OCI-LY1 (cell line): ENCODE measurements at regions not wholly inside any gene's neighbourhood (a gene's known extent, or its start where the extent isn't known, plus 50 kb on each side); places are given as distances from the start of the nearest gene placed in this dataset.

Experiments
- H2AFZ ChIP-seq: fragments of 200-600 bp; sonication (generic), shearing (Covaris generic); 2 replicates; pipeline ENCODE4 v1.6.0; 2014; ENCODE audit warnings: antibody characterized with exemption, mild to moderate bottlenecking, low read length
- H3F3A ChIP-seq: fragments of 200-600 bp; sonication (generic), shearing (Covaris generic); 2 replicates; pipeline ENCODE4 v1.6.0; 2014; ENCODE audit warnings: mild to moderate bottlenecking, antibody characterized with exemption, low read length, moderate library complexity; ENCODE audit not compliant: insufficient read depth
- H3K27ac ChIP-seq: fragments of 200-600 bp; sonication (generic); 2 replicates; pipeline ENCODE4 v1.5.1; 2014; ENCODE audit warnings: low read length, mixed run types, mild to moderate bottlenecking, low read depth; ENCODE audit not compliant: poor library complexity, severe bottlenecking
- H3K27me3 ChIP-seq: fragments of 200-600 bp; sonication (generic); 2 replicates; pipeline ENCODE4 v1.6.0; 2014; ENCODE audit warnings: antibody characterized with exemption, mild to moderate bottlenecking, low read length, moderate library complexity; ENCODE audit not compliant: insufficient read depth
- H3K36me3 ChIP-seq: fragments of 200-600 bp; sonication (generic); 2 replicates; pipeline ENCODE4 v1.6.1; 2014; ENCODE audit warnings: mild to moderate bottlenecking, antibody characterized with exemption, low read length, moderate library complexity, mixed read lengths; ENCODE audit not compliant: insufficient read depth
- H3K4me1 ChIP-seq: fragments of 200-600 bp; sonication (generic); 2 replicates; pipeline ENCODE4 v1.5.1; 2014; ENCODE audit warnings: mild to moderate bottlenecking, low read length, moderate library complexity; ENCODE audit not compliant: insufficient read depth, severe bottlenecking
- H3K4me2 ChIP-seq: fragments of 200-600 bp; sonication (generic), shearing (Covaris generic); 2 replicates; pipeline ENCODE4 v1.6.1; 2014; ENCODE audit warnings: low read length
- H3K4me3 ChIP-seq: fragments of 200-600 bp; sonication (generic); 2 replicates; pipeline ENCODE4 v1.5.1; 2014; ENCODE audit warnings: low read length, low read depth, mild to moderate bottlenecking, mixed read lengths; ENCODE audit not compliant: poor library complexity, severe bottlenecking
- H3K79me2 ChIP-seq: fragments of 200-600 bp; shearing (Covaris generic); 2 replicates; pipeline ENCODE4 v1.6.1; 2016; ENCODE audit warnings: mixed run types, low read length, mixed read lengths; ENCODE audit not compliant: insufficient read depth
- H3K9ac ChIP-seq: fragments of 200-600 bp; sonication (generic), shearing (Covaris generic); 2 replicates; pipeline ENCODE4 v1.6.1; 2014; ENCODE audit warnings: mild to moderate bottlenecking, low read length, mixed read lengths
- H3K9me2 ChIP-seq: fragments of 200-600 bp; sonication (generic), shearing (Covaris generic); 2 replicates; pipeline ENCODE4 v1.6.1; 2014; ENCODE audit warnings: low read depth, mild to moderate bottlenecking, low read length, mixed read lengths
- H3K9me3 ChIP-seq: fragments of 200-600 bp; shearing (Covaris generic); 2 replicates; pipeline ENCODE4 v1.6.1; 2014; ENCODE audit warnings: low read length, mixed read lengths
- H4K20me1 ChIP-seq: fragments of 200-600 bp; sonication (generic), shearing (Covaris generic); 2 replicates; pipeline ENCODE4 v1.6.0; 2016; ENCODE audit warnings: mild to moderate bottlenecking, low read length; ENCODE audit not compliant: insufficient read depth
- EZH2 ChIP-seq: fragments of 200-600 bp; sonication (generic), shearing (Covaris generic); IDR thresholded peaks from 2 replicates; pipeline ENCODE4 v1.8.0; 2017; ENCODE audit warnings: borderline replicate concordance, mixed run types, mild to moderate bottlenecking, antibody characterized with exemption, low read length, moderate library complexity, mixed read lengths
- TF ChIP-seq, protein P1 (sequence below): fragments of 200-600 bp; sonication (generic), shearing (Covaris generic); IDR thresholded peaks from 2 replicates; pipeline ENCODE4 v1.5.1; 2017; ENCODE audit warnings: mild to moderate bottlenecking, antibody characterized with exemption, low read length, moderate library complexity, mixed read lengths

- no peaks in the 10 kb centered on the region for H3K27me3 ChIP-seq
- H3K4me1 ChIP-seq = no peaks in the 10 kb centered on the region
- no peak overlapping the region for H2AFZ ChIP-seq
- H3K9ac ChIP-seq = no peak overlapping the region
- TF ChIP-seq, protein P1, sequence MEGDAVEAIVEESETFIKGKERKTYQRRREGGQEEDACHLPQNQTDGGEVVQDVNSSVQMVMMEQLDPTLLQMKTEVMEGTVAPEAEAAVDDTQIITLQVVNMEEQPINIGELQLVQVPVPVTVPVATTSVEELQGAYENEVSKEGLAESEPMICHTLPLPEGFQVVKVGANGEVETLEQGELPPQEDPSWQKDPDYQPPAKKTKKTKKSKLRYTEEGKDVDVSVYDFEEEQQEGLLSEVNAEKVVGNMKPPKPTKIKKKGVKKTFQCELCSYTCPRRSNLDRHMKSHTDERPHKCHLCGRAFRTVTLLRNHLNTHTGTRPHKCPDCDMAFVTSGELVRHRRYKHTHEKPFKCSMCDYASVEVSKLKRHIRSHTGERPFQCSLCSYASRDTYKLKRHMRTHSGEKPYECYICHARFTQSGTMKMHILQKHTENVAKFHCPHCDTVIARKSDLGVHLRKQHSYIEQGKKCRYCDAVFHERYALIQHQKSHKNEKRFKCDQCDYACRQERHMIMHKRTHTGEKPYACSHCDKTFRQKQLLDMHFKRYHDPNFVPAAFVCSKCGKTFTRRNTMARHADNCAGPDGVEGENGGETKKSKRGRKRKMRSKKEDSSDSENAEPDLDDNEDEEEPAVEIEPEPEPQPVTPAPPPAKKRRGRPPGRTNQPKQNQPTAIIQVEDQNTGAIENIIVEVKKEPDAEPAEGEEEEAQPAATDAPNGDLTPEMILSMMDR = no peak
- no peak for TF ChIP-seq EZH2
- H3K9me3 ChIP-seq = no peaks in the 10 kb centered on the region
- H3F3A ChIP-seq = no peaks in the 10 kb centered on the region
- no peaks in the 10 kb centered on the region for H4K20me1 ChIP-seq
- no peaks in the 10 kb centered on the region for H3K36me3 ChIP-seq
- H3K27ac ChIP-seq = no peak overlapping the region
- H3K4me3 ChIP-seq = no peak overlapping the region
- no peak overlapping the region for H3K4me2 ChIP-seq
- H3K9me2 ChIP-seq = no peaks in the 10 kb centered on the region
- no peaks in the 10 kb centered on the region for H3K79me2 ChIP-seq
These were observed 80.5 kb upstream of the TMEM106B start for GRCh38 chr7:12130609-12131008.

DNA sequence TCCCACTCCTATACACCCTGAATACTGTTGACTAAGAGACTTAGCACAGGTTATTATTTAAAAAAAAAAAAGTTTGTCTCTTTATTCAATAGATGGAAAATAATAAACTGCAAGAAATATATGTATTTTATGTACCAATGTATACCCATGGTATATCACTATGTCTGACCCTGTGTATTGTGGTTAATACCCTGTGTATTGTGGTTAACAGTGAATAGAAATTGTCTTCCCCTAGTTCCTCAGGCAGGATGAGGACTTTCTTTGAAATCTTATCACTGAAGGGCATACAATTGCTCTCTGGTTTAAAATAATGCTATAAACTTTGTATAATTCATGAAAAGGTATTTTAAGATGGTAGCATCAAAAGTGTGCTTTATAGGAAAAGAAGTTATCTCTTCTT is 80.0 kb upstream of the TMEM106B start:
- TF ChIP-seq EZH2 = no peak
- TF ChIP-seq, protein P1 = no peak

DNA sequence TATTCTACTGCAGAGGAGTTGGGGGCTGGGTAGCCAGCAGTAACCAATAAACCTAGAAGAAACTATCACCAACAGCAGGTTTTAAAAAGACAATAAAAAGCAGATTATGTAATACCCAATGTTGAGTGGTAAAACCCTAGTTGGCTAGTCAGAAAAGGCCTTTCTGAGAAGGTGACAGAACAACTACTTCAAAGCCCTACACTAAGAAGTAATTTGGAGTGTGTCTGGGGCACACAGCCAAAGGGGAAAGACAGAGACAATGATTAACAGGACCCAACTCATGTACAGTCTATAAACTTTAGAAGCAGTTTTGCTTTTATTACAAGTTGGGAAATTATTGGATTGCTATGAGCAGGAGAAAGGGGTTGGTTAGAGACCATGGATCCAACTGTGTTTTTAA is 77.2 kb upstream of the TMEM106B start:
- H3K36me3 ChIP-seq = no peaks in the 10 kb centered on the region
- H2AFZ ChIP-seq = no peak overlapping the region
- no peaks in the 10 kb centered on the region for H4K20me1 ChIP-seq
- H3K79me2 ChIP-seq = no peaks in the 10 kb centered on the region
- H3K9ac ChIP-seq = no peak overlapping the region
- H3K9me3 ChIP-seq = no peaks in the 10 kb centered on the region
- H3K4me1 ChIP-seq = no peaks in the 10 kb centered on the region
- no peak overlapping the region for H3K27ac ChIP-seq
- no peaks in the 10 kb centered on the region for H3F3A ChIP-seq
- H3K4me2 ChIP-seq = no peak overlapping the region
- TF ChIP-seq, protein P1 = no peak
- TF ChIP-seq EZH2 = no peak
- no peak overlapping the region for H3K4me3 ChIP-seq
- H3K9me2 ChIP-seq = no peaks in the 10 kb centered on the region
- H3K27me3 ChIP-seq = no peaks in the 10 kb centered on the region

More for the DNA sequence above, 80.0 kb upstream of the TMEM106B start:
- Histone ChIP-seq H3K4me1 (no peaks in the 10 kb centered on the region), H3K9ac (no peak overlapping the region), H3K4me2 (no peak overlapping the region), H3K9me3 (no peaks in the 10 kb centered on the region), H3F3A (no peaks in the 10 kb centered on the region), H3K36me3 (no peaks in the 10 kb centered on the region), H4K20me1 (no peaks in the 10 kb centered on the region), H3K27ac (no peak overlapping the region), H3K4me3 (no peak overlapping the region), H3K9me2 (no peaks in the 10 kb centered on the region), H3K79me2 (no peaks in the 10 kb centered on the region), H3K27me3 (no peaks in the 10 kb centered on the region), H2AFZ (no peak overlapping the region)
